ENCODE measurements at regions not wholly inside any gene's neighbourhood (a gene's known extent, or its start where the extent isn't known, plus 50 kb on each side); places are given as distances from the start of the nearest gene placed in this dataset.
"Not testable (repeated sequence)": the region's sequence is repeated elsewhere in the genome, so short reads cannot be mapped to it uniquely, and the experiment has no call there.

DNA sequence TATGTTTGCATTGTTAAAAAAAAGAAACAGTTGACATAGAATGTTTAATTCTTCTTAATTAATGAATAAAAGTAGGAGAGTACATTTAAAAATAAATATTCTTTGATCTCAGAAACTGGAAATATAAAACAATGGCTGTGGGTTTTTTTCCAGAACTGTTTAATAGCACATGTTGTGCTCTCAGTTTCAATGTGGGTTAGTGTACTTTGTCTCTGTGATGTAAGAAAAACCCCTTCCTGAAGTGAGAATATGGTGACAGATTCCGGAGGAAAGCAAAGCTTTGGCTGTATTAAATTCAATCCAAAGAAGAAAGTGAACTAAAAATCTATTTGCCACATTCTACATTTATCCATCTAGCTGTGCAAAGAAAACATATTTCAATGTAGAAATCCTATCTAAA is 261.9 kb upstream of the ADGRL3 start:
- no peak for DNase-seq

DNA sequence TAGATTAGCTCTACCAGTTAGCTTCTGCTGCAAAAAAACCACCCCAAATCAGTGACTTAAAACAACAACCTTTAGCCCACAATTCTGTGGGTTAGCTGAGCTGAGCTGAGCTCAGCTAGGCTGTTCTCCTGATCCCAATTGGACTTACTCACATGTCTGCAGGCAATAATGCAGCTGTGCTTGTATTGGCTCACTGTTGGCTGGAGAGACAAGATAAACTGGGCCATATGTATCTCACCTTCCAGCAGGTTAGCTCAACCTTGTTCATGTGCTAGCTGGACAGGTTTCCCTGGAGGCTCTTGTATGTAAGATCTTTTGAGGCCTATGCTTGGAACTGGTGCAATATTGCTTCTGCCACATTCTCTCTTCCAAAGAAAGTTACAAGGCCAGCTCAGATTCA is 261.5 kb upstream of the ADGRL3 start:
- no peak for DNase-seq

- no peak for DNase-seq
These were observed 256.1 kb upstream of the ADGRL3 start for GRCh38 chr4:60944060-60944459.

- no peak for DNase-seq
These were observed 254.5 kb upstream of the ADGRL3 start for GRCh38 chr4:60945641-60946040.

- DNase-seq: no peak
These were observed 252.1 kb upstream of the ADGRL3 start for GRCh38 chr4:60948008-60948407.

GRCh38 chr4:60952921-60953320 is 247.2 kb upstream of the ADGRL3 start:
- DNase-seq: no peak

DNA sequence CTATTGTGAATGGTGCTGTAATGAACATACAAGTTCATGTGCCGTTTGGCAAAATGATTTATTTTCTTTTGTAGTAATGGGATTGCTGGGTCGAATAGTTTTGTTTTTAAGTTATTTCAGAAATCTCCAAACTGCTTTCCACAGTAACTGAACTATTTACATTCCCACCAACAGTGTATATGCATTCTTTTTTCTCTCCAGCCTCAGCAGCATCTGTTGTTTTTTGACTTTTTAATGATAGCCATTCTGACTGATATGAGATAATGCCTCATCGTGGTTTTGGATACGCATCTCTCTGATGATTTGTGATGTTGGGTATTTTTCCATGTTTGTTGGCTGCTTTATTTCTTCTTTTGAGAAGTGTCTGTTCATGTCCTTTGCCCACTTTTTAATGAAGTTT is 246.3 kb upstream of the ADGRL3 start:
- DNase-seq: no peak

- DNase-seq: no peak
These were observed 237.8 kb upstream of the ADGRL3 start for GRCh38 chr4:60962286-60962685.

GRCh38 chr4:60981534-60981933 is 218.6 kb upstream of the ADGRL3 start:
- no peak for DNase-seq

DNA sequence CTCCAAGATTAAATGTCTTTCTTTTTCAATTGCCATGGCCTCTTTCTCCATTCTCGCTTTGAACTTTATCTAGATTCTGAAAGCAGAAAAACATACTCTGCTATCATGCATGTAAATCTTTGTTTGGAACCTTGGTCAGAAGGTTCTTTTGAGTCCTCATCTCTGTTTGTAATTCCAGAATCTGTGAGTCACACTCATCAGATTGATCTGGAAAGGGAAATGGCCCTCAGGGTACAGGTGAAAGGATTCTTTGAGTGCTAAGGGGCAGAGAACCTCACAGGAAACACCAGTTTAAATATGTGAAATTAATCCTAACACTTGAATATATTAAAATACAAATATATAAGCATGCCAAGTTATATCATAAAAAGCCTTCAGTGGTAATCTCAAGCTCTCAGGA is 211.0 kb upstream of the ADGRL3 start:
- DNase-seq: no peak

DNA sequence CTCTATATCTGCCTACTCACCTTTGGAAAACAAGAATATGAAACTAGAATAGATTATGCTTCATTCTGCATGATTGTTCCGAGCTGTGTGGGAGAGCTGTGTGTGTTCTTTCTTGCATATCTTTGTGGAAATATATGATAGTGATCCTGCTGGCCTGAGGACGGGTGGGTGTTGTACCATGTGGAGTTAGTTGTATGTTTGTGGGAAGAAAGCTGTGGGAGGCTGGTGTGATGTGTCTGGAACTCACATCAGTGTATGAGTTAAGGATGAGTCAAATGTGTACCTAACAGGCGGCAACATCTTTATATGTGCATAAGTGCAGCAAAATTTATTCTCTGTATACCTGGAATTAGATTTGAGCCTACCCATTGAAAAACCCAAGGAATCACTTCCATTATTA is 208.1 kb upstream of the ADGRL3 start:
- no peak for DNase-seq

- DNase-seq: no peak
These were observed 196.8 kb upstream of the ADGRL3 start for GRCh38 chr4:61003301-61003700.

DNA sequence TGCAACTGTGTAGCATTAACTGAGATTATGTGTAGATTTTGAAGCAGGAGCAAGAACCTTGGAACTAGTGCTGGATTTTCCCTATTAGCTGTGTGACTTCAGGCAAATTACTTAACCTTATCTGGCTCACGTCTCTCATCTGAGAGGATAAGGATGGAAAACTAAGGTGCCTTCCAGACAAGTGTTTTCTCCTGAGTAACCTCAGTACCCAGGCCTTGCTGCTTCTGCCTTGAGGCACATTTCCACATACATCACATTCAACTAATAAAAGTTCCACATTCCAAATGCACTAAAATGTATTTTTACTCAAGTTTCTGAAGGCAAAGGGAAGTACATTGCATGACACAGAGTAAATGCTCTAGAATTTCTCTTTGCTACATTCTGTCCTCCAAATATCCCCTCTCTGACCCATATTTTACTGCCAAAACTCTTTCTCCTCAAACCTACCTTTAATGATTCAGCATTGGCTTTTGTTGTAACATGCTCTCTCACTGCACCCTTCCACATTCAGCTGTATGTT is 195.4 kb upstream of the ADGRL3 start:
- DNase-seq: no peak

DNA sequence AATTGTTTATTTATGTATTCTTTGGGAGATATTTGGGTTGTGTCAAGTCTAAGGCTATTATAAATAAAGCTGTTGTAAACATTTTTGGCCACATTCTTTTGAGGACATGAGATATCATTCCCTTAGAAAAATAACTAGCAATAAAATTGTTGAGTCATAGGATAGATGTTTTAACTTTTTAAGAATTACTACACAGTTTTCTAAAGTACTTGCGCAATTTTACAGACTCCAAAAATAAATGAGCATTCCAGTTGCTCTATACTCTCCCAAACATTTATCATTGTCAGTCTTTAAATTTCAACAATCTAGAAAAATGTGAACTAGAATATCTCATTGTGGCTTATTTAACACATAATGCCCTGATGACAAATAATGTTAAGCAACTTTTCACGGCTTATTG is 189.1 kb upstream of the ADGRL3 start:
- no peak for DNase-seq

- not testable (repeated sequence) for DNase-seq
These were observed 188.2 kb upstream of the ADGRL3 start for GRCh38 chr4:61011936-61012335.

DNA sequence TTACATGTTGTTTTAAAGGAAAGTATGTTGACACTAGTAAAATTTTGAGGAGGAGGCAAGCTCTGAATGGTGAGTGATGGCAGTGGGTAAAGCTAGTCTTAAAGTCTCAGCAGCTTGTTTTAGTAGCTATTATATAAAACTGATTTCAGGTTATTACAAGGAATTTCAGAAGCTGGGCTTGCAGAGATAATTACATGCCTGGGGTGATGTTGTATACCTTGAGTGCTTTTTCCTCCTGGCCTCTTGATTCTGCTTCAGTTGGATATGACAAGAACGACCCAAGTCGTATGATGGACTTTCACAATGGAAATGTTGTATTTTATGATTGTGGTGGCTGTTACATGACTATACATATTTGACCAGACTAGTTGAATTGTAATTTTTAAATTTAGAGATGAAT is 175.5 kb upstream of the ADGRL3 start:
- no peak for DNase-seq

DNA sequence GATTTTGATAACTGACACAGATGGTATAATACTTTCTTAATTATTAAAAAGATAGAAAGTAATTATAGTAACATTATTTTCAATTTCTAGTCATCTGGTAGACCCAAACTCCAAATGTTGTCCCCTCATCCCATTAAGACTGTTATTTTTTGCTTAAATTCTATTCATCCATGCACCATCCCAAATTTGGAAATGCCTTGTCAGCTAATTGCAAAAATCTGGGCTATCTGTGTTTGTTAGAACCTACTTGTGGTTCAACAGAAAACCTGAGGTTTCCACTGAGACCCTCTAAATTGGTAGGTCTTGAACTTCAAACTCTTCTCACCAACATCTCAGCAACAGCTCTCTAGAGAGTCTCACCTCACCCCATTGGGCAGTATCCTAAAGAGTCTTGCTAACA is 172.2 kb upstream of the ADGRL3 start:
- no peak for DNase-seq

GRCh38 chr4:61036071-61036684 is 163.9 kb upstream of the ADGRL3 start:
- no peak for DNase-seq

DNA sequence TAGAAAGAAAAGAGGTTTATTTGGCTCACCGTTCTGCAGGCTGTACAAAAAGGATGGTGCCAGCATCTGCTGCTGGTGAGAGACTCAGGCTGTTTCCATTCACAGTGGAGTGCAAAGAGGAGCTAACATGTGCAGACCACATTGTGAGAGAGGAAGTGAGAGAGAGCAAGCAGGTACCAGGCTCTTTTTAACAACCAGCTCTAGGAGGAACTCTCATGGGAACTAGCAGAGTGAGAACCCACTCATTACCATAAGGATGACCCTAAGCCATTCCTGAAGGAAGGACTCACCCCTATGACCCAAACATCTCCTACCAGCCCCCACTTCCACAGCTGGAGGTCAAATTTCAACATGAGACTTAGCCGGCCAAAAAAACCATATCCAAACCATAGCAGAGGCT is 158.6 kb upstream of the ADGRL3 start:
- no peak for DNase-seq

GRCh38 chr4:61044837-61045236 is 155.3 kb upstream of the ADGRL3 start:
- DNase-seq: no peak

GRCh38 chr4:61049018-61049417 is 151.1 kb upstream of the ADGRL3 start:
- no peak for DNase-seq

GRCh38 chr4:61067381-61067780 is 132.7 kb upstream of the ADGRL3 start:
- no peak for DNase-seq

GRCh38 chr4:61068060-61068459 is 132.1 kb upstream of the ADGRL3 start:
- DNase-seq: no peak

DNA sequence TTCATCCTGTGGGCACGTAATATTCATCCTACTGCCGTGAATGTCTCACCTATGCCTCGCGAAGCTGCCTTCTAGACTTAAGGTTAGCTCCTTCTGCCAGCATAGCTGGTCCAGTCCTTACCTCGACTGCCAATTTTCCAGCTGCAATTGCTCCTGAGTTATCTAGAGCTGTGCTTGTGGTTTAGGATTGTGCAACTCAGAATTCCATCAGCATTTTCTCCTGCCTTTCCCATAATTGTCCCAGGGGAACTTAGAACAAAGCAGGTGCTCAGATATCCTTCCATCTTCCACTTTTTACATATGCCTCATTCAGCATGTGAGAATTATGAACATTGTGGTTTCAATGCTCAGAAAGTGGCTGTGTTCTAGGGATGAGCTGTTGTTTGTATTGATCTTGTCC is 131.4 kb upstream of the ADGRL3 start:
- DNase-seq: no peak

DNA sequence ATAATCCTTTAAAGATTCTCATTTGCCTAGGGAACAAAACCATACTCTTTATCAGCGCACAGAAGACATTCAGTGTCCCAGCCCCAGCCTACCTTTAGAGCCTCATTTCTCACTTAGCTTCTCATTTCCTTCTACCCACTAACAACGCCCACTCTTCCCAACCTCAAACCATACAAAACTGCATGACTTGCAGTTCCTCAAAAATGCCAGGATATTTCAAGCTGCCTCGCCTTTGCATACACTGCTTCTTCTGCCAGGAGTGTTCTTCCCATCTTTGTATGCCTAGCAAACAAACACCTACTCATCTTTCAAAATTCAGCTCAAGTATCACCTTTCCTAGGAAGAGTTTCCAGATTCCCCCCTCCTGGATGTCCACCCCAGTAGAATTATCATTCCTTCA is 129.9 kb upstream of the ADGRL3 start:
- DNase-seq: no peak

GRCh38 chr4:61079427-61079826 is 120.7 kb upstream of the ADGRL3 start:
- DNase-seq: no peak
